A673 (cell line): ENCODE measurements at regions not wholly inside any gene's neighbourhood (a gene's known extent, or its start where the extent isn't known, plus 50 kb on each side); places are given as distances from the start of the nearest gene placed in this dataset.
"Not testable (repeated sequence)": the region's sequence is repeated elsewhere in the genome, so short reads cannot be mapped to it uniquely, and the experiment has no call there.

ENCODE experiments used
- EZH2 ChIP-seq: fragments of 200-600 bp; sonication (generic); IDR thresholded peaks from 2 replicates; pipeline ENCODE4 v1.6.1; 2017; ENCODE audit warnings: borderline replicate concordance, low read depth, mild to moderate bottlenecking, mixed read lengths, antibody characterized with exemption, low read length; ENCODE audit not compliant: poor library complexity, severe bottlenecking
- TF ChIP-seq, protein P1 (sequence below): fragments of 300-800, 200-600 bp; sonication (generic); conservative IDR thresholded peaks from 2 replicates; pipeline ENCODE4 v1.5.1; 2017; ENCODE audit warnings: low read depth, mild to moderate bottlenecking, antibody characterized with exemption, low read length, moderate library complexity, mixed read lengths

DNA sequence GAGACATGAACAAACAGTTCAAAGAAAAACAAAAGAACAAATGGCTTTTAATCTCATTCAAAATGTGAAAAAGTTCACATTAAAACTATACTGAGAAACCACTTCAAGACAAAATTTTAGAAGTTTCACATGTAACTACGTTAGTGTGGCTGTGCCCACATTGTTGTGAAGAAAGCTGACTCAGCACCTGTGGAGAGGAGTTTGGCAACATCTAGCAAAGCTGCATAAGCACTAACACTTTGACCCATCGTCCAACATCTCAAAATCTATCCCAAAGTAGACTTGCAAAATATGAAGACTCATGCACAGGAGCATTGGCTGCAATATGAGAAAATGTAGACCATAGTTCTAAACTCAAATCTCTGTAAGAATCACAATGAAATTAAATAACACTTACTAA, 87.4 kb downstream of the NAPG start:
- not testable (repeated sequence) for TF ChIP-seq EZH2
- TF ChIP-seq, protein P1, sequence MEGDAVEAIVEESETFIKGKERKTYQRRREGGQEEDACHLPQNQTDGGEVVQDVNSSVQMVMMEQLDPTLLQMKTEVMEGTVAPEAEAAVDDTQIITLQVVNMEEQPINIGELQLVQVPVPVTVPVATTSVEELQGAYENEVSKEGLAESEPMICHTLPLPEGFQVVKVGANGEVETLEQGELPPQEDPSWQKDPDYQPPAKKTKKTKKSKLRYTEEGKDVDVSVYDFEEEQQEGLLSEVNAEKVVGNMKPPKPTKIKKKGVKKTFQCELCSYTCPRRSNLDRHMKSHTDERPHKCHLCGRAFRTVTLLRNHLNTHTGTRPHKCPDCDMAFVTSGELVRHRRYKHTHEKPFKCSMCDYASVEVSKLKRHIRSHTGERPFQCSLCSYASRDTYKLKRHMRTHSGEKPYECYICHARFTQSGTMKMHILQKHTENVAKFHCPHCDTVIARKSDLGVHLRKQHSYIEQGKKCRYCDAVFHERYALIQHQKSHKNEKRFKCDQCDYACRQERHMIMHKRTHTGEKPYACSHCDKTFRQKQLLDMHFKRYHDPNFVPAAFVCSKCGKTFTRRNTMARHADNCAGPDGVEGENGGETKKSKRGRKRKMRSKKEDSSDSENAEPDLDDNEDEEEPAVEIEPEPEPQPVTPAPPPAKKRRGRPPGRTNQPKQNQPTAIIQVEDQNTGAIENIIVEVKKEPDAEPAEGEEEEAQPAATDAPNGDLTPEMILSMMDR = not testable (repeated sequence)
